AG04449 (cell line): ENCODE measurements at regions not wholly inside any gene's neighbourhood (a gene's known extent, or its start where the extent isn't known, plus 50 kb on each side); places are given as distances from the start of the nearest gene placed in this dataset.

Experiments
- CTCF ChIA-PET: fragments of 350-600 bp; formaldehyde crosslinking; extraction: SDS; loops from one replicate; lab custom pipeline; 2021; ENCODE audit warnings: antibody characterized with exemption; lab: Yijun Ruan, JAX
- POLR2A ChIA-PET: fragments of 400-600, 350-600 bp; formaldehyde crosslinking; extraction: SDS; loops from one replicate; lab custom pipeline; 2020; ENCODE audit warnings: antibody characterized with exemption, inconsistent platforms; lab: Yijun Ruan, JAX
- DNase-seq: peaks from one replicate; pipeline ENCODE4 v3.0.0-alpha.2; 2010; ENCODE audit warnings: low read depth, low spot score
- H3K4me3 ChIP-seq: 2 replicates; pipeline ENCODE4 v1.5.1; 2011; ENCODE audit warnings: low read depth, mild to moderate bottlenecking, control low read depth, low read length
- TF ChIP-seq, protein P1 (sequence below): IDR thresholded peaks from one replicate; pipeline ENCODE4 v1.5.1; 2011; ENCODE audit warnings: mild to moderate bottlenecking, moderate library complexity, low read length, control low read depth, inconsistent platforms; ENCODE audit not compliant: insufficient read depth; ENCODE audit errors: missing control alignments

DNA sequence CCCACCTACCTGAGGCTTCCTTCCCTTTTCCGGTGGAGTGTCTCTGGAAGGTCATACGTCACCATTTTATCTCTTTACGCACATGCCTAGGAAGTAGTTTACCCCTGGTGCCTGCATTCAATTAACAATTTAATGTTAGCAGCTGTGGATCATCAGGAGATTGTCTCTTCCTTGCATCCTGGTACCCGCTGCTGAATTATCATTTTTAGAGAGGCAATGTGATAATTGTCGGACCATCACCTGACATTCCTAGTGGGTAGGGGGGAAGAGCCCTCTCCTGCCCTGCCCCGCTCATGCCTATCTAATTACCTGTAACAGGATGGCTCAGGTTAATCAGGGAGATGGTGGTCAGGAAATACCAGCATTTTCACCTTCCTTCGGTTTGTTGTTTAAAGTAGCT is 863.6 kb downstream of the RPA4 start:
- no peak for DNase-seq
- POLR2A ChIA-PET: no interaction called here
- CTCF ChIA-PET: no interaction called here
- TF ChIP-seq, protein P1, sequence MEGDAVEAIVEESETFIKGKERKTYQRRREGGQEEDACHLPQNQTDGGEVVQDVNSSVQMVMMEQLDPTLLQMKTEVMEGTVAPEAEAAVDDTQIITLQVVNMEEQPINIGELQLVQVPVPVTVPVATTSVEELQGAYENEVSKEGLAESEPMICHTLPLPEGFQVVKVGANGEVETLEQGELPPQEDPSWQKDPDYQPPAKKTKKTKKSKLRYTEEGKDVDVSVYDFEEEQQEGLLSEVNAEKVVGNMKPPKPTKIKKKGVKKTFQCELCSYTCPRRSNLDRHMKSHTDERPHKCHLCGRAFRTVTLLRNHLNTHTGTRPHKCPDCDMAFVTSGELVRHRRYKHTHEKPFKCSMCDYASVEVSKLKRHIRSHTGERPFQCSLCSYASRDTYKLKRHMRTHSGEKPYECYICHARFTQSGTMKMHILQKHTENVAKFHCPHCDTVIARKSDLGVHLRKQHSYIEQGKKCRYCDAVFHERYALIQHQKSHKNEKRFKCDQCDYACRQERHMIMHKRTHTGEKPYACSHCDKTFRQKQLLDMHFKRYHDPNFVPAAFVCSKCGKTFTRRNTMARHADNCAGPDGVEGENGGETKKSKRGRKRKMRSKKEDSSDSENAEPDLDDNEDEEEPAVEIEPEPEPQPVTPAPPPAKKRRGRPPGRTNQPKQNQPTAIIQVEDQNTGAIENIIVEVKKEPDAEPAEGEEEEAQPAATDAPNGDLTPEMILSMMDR: no peak
- H3K4me3 ChIP-seq: no peak overlapping the region

DNA sequence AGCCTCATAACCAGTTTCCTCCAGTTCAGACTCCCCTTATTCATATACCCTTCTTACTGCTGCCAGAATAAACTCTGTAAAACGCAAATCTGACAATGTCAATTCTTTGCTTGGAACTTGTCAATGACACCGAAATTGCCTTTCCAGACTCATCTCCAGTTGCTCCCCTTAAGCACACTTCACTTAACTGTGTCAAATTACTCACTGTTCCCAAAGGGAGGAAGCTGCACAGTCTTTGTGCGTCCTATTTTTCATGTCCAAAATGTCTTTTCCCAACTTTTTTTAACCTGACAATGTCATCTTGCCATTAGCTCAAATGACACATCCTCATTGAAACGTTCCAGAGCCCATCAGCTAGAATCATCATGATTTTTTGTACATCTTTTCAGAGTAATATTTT is 867.3 kb downstream of the RPA4 start:
- H3K4me3 ChIP-seq: no peak overlapping the region
- no peak for DNase-seq
- ChIA-PET POLR2A (no interaction called here), CTCF (no interaction called here)
- TF ChIP-seq, protein P1: no peak

DNA sequence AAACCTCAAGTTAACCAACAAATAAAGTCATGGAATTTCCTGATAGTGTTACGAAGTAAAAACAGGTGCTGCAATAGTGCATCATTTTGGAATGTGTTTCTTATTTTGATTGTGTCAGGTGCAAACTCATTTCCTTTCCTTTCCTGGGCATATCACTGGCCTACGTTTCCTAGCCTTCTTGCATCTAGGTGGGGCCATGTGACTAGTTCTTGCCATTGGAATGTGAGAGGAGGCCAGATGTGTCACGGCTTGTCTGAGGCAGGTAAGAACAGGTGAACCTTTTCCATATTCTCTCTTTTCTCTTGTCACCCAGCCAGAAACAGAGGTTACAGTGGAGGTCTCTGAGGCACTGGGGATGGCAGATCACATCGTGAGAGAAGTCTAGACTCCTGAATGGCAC is 868.0 kb downstream of the RPA4 start:
- TF ChIP-seq, protein P1: no peak
- no peak overlapping the region for H3K4me3 ChIP-seq
- DNase-seq: no peak
- POLR2A ChIA-PET: no interaction called here
- CTCF ChIA-PET: no interaction called here

DNA sequence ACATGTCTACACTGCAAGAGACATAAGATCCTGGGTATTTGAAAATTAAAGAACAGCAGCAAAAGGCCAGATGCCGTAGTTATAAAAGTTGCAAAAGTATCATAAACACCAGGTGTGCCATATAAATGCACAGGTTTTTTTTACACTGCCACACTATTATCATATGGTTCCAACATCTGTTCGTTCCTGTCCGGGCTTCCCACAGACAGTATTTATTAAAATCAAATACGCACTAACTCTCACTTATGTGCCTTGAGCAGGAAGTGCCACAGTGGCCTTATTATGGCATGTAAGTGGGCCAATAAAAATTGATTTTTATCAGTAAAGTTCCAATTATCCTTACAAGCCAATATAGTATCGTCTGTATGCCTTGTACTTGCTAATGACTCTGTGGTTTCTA is 873.2 kb downstream of the RPA4 start:
- TF ChIP-seq, protein P1: no peak
- POLR2A ChIA-PET: no interaction called here
- no peak for DNase-seq
- CTCF ChIA-PET: no interaction called here
- no peak overlapping the region for H3K4me3 ChIP-seq

DNA sequence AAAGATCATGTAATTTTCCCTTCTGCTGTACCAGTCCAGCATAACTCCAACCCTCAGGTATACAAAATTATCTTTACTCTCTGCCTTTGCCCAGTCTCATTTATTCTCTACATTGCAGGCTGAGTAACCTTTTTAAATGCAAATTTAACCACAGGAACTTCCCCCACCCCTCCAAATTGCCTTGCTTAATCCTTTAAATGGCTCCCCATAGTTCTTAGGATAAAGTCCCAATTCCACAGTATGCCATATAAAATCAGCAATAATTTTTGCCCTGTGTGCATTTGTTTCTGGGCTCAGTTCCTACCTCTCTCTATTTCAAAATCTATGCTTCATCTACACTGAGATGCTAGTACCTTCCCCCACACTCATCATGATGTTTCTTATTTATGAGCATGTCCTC is 879.7 kb downstream of the RPA4 start:
- POLR2A ChIA-PET: no interaction called here

DNA sequence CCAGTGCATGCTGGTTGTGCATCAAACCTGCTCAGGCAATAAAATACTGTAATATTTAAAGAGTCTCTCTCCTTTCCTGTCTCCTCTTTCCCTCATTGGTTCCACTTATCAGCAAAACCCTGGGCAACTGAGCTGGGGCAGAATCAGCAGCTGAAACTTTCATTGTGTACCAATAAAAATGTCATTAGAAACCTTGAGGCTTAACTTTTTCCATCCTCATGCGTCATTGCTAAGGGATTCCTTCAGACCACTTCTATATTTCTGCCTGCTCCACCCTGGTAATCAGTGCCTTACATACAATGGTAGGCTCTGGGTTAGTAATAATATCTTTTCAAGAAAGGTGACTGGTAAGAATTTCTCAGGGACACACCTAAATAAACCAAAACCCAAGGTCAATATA is 880.3 kb downstream of the RPA4 start:
- TF ChIP-seq, protein P1: no peak
- DNase-seq: no peak
- H3K4me3 ChIP-seq: no peak overlapping the region
- ChIA-PET POLR2A (no interaction called here), CTCF (no interaction called here)

More for the DNA sequence above, 879.7 kb downstream of the RPA4 start:
- H3K4me3 ChIP-seq: no peak overlapping the region
- DNase-seq: no peak
- TF ChIP-seq, protein P1: no peak
- CTCF ChIA-PET: no interaction called here
